ENCODE measurements at regions not wholly inside any gene's neighbourhood (a gene's known extent, or its start where the extent isn't known, plus 50 kb on each side); places are given as distances from the start of the nearest gene placed in this dataset.

GRCh38 chr4:181682367-181683047 is 560.7 kb upstream of the TENM3 start:
- DNase-seq (ENCODE audit: low spot score): no peak

GRCh38 chr4:181684310-181684709 is 558.9 kb upstream of the TENM3 start:
- no peak for DNase-seq (ENCODE audit: low spot score)

DNA sequence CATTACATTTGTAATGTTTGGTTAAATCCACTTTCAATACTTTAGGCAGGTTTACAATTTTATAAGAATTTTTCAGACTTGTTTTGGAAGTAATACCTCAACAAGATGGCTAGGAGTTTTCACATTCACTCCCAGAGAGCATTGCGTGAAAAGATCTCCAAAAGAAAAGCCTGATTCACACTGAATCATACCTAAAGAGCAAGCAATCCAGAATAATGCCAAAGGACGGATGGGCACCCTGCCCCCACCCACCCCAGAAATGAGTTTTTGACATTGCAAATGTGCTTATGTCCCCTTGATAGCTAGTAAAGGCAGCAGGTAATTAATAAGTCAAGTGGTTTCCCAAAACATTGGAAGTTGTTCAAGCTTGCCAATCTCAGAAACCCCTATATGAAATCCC is 557.7 kb upstream of the TENM3 start:
- no peak for DNase-seq (ENCODE audit: low spot score)

DNA sequence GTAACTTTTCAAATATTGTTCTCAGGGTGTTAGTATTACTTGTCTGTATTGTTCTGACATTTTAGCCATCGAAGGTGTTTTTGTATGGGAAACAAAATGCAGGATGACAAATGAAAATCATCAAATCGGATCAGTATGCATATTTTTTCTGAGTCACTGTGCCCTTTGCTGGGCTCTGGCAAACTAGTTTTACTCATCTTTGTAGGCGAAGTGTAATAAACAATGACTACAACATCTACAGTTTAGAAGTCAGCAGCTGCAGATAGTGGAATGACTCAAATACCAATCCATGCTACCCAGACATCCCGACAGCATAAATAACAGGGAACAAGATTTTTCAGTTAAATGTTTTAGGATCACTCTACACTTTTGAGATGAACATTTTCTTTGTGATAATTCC is 557.3 kb upstream of the TENM3 start:
- no peak for DNase-seq (ENCODE audit: low spot score)

DNA sequence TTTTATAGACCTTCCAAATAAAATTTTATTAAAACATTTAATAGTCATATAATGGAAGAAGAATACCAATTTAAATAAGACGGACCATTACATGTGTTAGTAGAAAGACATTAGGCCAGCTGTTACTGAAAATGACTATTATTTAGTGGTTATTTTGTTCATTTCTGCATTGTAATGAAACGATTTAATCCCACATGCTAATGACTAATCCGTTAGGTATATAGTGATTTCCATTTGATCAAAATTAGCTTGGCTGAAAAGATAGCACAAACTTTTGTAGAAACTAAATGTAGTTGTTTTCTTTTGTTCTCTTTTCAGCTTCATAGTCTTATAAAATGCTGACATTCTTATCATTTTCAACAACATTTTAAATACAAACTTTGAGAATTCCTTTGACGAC is 556.1 kb upstream of the TENM3 start:
- no peak for DNase-seq (ENCODE audit: low spot score)

- no peak for DNase-seq (ENCODE audit: low spot score)
These were observed 554.8 kb upstream of the TENM3 start for GRCh38 chr4:181688432-181688831.

DNA sequence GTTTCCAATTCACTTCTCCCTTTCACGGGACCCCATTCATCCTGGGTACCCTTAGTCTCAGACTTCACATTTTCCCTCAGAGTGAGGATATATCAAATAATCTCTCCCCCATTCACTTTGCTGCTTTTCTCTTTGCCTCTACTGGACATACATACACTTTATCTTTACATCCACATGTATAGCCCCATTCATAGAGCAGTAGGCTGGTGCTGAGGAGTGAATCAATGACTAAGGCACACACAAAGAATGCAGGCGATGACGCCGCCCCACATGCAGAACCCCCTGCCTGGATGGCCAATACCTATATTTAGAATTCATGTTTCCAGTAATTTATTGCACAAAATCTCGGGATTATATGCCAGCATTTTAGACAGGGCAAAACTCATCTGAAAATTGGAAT is 554.3 kb upstream of the TENM3 start:
- no peak for DNase-seq (ENCODE audit: low spot score)

DNA sequence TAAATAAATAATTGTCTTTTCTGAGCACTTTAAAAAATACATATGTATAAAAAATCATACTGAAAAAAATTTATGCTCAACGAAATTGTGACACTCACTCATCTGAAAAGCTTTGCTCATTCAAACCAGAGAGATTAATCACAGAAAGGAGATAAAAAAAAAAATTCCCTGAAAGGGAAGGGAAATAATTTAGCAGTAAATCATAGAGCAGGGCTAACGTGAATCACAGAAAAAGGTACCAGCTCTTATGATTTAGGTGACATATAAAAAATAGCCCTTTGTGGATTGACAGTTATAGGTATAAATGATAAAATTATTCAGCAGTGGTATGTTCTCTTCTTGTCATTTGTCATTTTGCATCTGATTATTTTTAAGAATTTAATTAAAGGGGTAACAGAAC is 552.7 kb upstream of the TENM3 start:
- no peak for DNase-seq (ENCODE audit: low spot score)

- DNase-seq (ENCODE audit: low spot score): no peak
These were observed 550.2 kb upstream of the TENM3 start for GRCh38 chr4:181692965-181693364.

DNA sequence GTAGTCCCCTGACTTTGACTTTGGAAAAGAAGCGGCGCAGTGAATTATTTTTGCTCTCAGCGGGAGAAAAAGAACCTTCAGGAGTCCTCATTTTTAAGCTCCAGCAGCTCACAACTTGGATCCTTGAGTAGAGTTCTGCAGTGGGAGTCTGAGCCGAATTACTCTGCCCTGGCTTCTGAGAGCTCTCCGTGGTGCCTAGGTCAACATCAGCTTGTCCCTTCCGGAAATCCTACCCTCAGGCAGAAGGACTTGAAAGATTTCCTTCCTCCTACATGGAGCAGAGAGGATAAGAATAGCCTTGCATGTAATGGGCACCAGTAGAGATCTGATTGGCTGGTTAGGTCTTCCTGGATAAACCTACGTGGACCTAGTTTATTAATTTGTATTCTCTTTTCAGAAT is 549.7 kb upstream of the TENM3 start:
- DNase-seq (ENCODE audit: low spot score): no peak

DNA sequence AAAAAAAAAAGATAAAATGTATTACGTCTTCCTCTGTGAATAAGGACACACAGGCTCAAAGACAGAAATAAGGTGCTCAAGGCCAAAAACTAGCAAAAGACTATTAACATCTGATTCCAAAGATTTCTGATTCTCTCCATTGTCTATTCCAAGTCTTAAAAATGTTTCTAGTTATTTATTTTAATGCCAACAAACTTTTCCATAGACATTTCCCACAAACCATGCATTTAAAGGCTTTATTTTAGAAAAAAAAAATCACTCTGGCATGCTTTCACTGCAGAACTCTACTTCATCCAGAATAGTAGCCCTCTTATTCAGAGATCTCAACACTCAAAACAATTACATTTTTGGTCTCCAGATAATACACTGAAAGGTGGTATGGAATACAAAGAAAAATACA is 545.0 kb upstream of the TENM3 start:
- DNase-seq (ENCODE audit: low spot score): no peak

DNA sequence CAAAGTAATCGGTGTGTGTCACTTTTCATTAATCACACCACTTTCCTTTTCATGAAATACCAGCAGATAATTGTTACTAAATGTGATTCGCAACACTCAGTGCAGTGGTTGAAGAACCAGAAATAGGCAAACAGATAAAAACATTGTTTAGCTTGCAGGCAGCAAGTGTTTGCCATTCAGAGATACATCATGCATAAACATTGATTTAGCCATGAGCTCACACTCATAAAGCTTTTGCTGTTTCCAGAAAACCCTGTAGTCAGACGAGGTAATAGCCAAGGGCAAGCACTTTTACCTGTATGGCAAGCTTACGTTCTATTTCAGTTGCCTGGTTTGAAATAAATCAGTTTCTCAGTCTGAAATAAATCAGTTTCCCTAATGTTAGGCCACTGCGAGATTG is 542.0 kb upstream of the TENM3 start:
- no peak for DNase-seq (ENCODE audit: low spot score)

- DNase-seq (ENCODE audit: low spot score): peak; percentile 27
These were observed 541.3 kb upstream of the TENM3 start for GRCh38 chr4:181701894-181702293.

DNA sequence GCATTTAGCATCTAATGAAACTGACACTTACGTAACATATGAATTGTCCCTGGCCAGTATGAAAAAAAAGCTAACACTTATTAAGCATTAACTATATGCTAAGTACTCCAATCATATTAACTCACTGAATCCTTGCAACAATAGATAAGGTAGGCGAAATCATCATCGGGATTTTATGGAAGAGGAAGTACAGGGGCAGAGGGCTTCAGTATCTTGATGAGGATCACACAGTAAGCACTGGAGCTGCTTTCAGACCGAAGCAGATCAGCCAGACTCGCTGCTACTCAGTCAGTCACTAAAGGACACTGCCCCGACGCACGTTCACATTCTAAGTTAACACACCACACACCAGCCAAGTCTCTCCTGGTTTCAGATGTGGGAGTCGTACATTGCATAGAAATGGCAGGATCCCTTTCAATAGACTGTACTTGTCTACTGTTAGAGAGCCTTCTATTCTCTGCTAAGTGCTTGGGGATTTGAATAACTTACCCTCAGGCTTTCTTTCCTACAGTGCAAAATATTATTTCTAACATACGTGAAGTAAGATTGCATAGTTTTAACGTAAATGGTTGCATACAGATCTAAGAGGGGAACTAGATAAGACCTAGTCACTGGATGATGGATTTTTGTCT is 540.2 kb upstream of the TENM3 start:
- no peak for DNase-seq (ENCODE audit: low spot score)

- no peak for DNase-seq (ENCODE audit: low spot score)
These were observed 533.1 kb upstream of the TENM3 start for GRCh38 chr4:181710143-181710542.

- DNase-seq (ENCODE audit: low spot score): no peak
These were observed 531.8 kb upstream of the TENM3 start for GRCh38 chr4:181711387-181711786.

DNA sequence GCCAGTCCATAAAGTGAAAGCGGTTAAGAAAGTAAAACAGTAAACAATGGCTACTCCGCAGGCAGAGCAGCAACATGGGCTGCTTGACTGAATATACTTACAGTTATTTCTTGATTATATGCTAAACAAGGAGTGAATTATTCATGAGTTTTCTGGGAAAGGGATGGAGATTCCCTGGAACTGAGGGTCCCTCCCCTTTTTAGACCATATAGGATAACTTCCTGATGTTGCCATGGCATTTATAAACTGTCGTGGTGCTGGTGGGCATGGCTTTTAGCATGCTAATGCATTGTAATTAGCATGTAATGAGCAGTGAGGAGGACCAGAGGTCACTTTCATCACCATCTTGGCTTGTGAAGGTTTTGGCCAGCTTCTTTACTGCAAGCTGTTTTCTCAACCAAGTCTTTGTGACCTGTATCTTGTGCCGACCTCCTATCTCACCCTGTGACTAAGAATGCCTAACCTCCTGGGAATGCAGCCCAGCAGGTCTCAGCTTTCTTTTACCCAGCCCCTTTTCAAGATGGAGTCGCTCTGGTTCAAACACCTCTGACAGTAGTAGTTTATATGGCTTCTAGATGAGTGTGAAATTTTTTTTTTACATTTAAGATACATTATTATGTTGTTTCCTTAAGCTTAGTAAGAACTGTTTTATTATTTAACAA is 514.8 kb upstream of the TENM3 start:
- DNase-seq (ENCODE audit: low spot score): no peak

- DNase-seq (ENCODE audit: low spot score): no peak
These were observed 511.3 kb upstream of the TENM3 start for GRCh38 chr4:181731900-181732299.

GRCh38 chr4:181737744-181738143 is 505.5 kb upstream of the TENM3 start:
- no peak for DNase-seq (ENCODE audit: low spot score)

DNA sequence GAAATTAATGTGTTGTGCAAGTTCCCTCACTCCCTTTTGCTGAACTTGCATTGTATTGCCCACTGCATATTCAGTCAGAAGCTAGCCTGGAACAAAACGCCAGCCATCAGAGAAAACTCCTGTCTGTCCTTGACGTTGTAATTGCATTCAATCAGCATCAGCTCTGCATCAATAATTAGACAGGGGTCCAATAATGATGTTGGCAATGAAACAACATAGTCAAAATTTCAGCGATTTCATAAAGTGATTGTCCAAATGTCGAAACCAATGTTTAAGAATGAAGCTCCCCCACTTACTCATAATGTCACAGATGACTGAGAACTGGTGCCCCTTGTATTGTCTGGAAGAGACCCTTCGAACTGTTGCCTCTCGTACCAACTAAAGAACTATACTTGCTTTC is 504.2 kb upstream of the TENM3 start:
- DNase-seq (ENCODE audit: low spot score): no peak

DNA sequence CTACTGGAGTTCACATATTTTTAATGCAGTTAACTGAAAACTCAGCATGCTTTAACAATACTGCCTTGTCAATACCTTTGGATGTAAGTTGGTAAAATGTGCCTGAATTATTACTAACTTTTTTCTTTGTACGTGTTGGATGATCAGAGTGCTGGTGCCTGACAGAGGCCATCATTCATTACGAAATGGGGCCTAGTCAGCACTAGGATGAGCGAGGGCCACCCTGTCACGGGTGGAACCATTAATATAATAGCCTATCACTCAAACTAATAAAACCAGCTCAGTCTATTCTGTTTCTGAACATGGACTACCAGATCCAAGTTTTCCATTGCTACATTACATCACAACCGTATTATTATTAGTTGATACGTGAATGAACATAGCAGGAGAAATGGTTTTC is 501.7 kb upstream of the TENM3 start:
- no peak for DNase-seq (ENCODE audit: low spot score)

DNA sequence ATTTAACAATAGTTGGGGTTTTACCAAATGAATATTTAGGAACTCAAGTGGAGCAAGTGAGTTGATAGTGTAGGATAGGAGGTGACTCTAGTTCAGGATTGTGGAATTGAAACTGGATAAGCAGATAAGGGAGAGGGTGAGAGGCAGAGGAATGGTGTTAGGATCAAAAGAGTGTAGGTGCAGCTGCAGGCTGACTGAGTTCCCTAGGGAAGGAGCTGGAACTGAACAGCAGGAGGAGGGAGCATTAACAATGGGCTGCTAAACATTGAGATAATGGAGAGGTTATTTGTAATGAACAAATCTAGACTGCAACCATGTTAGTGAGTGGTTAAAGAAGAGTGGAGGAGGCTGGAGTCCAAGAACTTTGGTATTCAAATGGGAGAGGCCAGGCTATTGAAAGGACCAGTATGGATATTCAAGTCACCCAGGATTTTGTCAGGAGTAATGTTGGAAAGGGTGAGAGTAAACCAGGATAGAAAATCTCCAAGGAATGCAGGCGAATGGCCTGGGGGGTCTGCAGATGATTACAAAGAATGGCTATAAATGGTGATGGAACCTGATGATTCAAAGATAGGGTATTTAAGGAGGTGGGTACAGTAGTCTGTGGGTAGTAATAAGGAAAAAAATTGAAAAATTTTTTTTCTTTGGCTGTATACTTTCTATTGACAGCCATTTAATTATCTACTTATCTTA is 497.1 kb upstream of the TENM3 start:
- DNase-seq (ENCODE audit: low spot score): no peak

- no peak for DNase-seq (ENCODE audit: low spot score)
These were observed 494.6 kb upstream of the TENM3 start for GRCh38 chr4:181748581-181748980.

Measured in globus pallidus (tissue), 1 donor.